OCI-LY7 (cell line): ENCODE measurements at regions not wholly inside any gene's neighbourhood (a gene's known extent, or its start where the extent isn't known, plus 50 kb on each side); places are given as distances from the start of the nearest gene placed in this dataset.

Experiments
- BruUV-seq: library from RNA; stranded (reverse); fragments of 400-500 nt; replicated peaks from 2 replicates; lab custom pipeline; 2021; lab: Mats Ljungman, UMichigan
- CTCF ChIA-PET: fragments of 300-600 bp; sonication (Branson Sonifier 250); formaldehyde crosslinking; loops from one replicate; lab custom pipeline; 2022; ENCODE audit warnings: antibody characterized with exemption; ENCODE audit not compliant: unreplicated experiment; lab: Charles Lee
- POLR2A ChIA-PET: fragments of 300-600 bp; sonication (Branson Sonifier 250); formaldehyde crosslinking; loops from one replicate; lab custom pipeline; 2022; ENCODE audit warnings: antibody characterized with exemption; lab: Charles Lee
- DNase-seq: peaks from one replicate; pipeline ENCODE4 v3.0.0-alpha.2; 2015; ENCODE audit warnings: low spot score
- H2AFZ ChIP-seq: fragments of 200-600 bp; sonication (generic), shearing (Covaris generic); 2 replicates; pipeline ENCODE4 v1.6.1; 2014; ENCODE audit warnings: mild to moderate bottlenecking, antibody characterized with exemption, low read length, moderate library complexity
- H3K27ac ChIP-seq: fragments of 200-600 bp; sonication (generic); 2 replicates; pipeline ENCODE4 v1.5.1; 2014; ENCODE audit warnings: mixed run types, low read depth, mild to moderate bottlenecking, moderate library complexity, low read length, inconsistent platforms; ENCODE audit not compliant: poor library complexity, severe bottlenecking
- H3K36me3 ChIP-seq: fragments of 200-600 bp; sonication (generic); 2 replicates; pipeline ENCODE4 v1.6.1; 2014; ENCODE audit warnings: mild to moderate bottlenecking, antibody characterized with exemption, low read length, moderate library complexity, mixed read lengths; ENCODE audit not compliant: insufficient read depth
- H3K4me1 ChIP-seq: fragments of 200-600 bp; sonication (generic); 2 replicates; pipeline ENCODE4 v1.5.1; 2014; ENCODE audit warnings: mild to moderate bottlenecking, low read length; ENCODE audit not compliant: insufficient read depth, poor library complexity, severe bottlenecking
- H3K4me2 ChIP-seq: fragments of 200-600 bp; sonication (generic); 2 replicates; pipeline ENCODE4 v1.6.1; 2014; ENCODE audit warnings: mild to moderate bottlenecking, low read length
- H3K4me3 ChIP-seq: fragments of 200-600 bp; sonication (generic); 2 replicates; pipeline ENCODE4 v1.5.1; 2014; ENCODE audit warnings: mild to moderate bottlenecking, low read depth, low read length; ENCODE audit not compliant: poor library complexity, severe bottlenecking
- H3K79me2 ChIP-seq: fragments of 200-600 bp; sonication (generic); 2 replicates; pipeline ENCODE4 v1.6.1; 2016; ENCODE audit warnings: low read depth, mild to moderate bottlenecking, low read length, moderate library complexity, mixed read lengths; ENCODE audit not compliant: insufficient read depth
- H3K9me2 ChIP-seq: fragments of 200-600 bp; sonication (generic); 2 replicates; pipeline ENCODE4 v1.6.1; 2016; ENCODE audit warnings: mild to moderate bottlenecking, low read length, mixed read lengths; ENCODE audit not compliant: insufficient read depth
- H3K9me3 ChIP-seq: fragments of 200-600 bp; sonication (generic); 2 replicates; pipeline ENCODE4 v1.6.1; 2014; ENCODE audit warnings: mild to moderate bottlenecking, mixed run types, low read length, mixed read lengths
- H4K20me1 ChIP-seq: fragments of 200-600 bp; sonication (generic); 2 replicates; pipeline ENCODE4 v1.6.1; 2014; ENCODE audit warnings: mild to moderate bottlenecking, antibody characterized with exemption, low read length, moderate library complexity, mixed read lengths; ENCODE audit not compliant: insufficient read depth
- CTCF ChIP-seq: fragments of 200-600 bp; sonication (generic); conservative IDR thresholded peaks from 2 replicates; pipeline ENCODE4 v1.5.1; 2014; ENCODE audit warnings: mild to moderate bottlenecking, antibody characterized with exemption, low read length, moderate library complexity, mixed read lengths
- EZH2phosphoT487 ChIP-seq: fragments of 200-600 bp; sonication (generic); IDR thresholded peaks from 2 replicates; pipeline ENCODE4 v1.6.1; 2018; ENCODE audit warnings: low read depth, borderline replicate concordance, mild to moderate bottlenecking, mixed run types, antibody characterized with exemption, low read length, moderate library complexity, mixed read lengths
- intact Hi-C: fragments of 100-400 bp; cut with micrococcal nuclease; formaldehyde crosslinking; loops from one replicate; pipeline ENCODE4 v1.10.0; 2022; ENCODE audit not compliant: unreplicated experiment

GRCh38 chrX:142804085-142804484 lies 221.6 kb upstream of the SPANXN4 start:
- Histone ChIP-seq H3K79me2 (no peaks in the 10 kb centered on the region), H3K4me3 (no peak overlapping the region), H3K36me3 (no peaks in the 10 kb centered on the region), H3K9me2 (no peaks in the 10 kb centered on the region), H3K9me3 (no peaks in the 10 kb centered on the region), H3K4me2 (no peak overlapping the region), H3K27ac (no peak overlapping the region), H2AFZ (no peak overlapping the region), H3K4me1 (no peaks in the 10 kb centered on the region), H4K20me1 (no peaks in the 10 kb centered on the region)
- POLR2A ChIA-PET, result no interaction called here
- no peak for DNase-seq
- CTCF ChIA-PET, result no interaction called here
- no peak for TF ChIP-seq EZH2phosphoT487
- peak; percentile 37; the same call in 1 of the 2 replicates for TF ChIP-seq CTCF
- no TSS peak for BruUV-seq
- intact Hi-C loops, result no loop called here

GRCh38 chrX:142819461-142819860 lies 206.3 kb upstream of the SPANXN4 start:
- H3K4me1 ChIP-seq, result no peaks in the 10 kb centered on the region
- H3K36me3 ChIP-seq, result no peaks in the 10 kb centered on the region
- no peak overlapping the region for H3K27ac ChIP-seq
- intact Hi-C loops, result no loop called here
- ChIA-PET CTCF (no interaction called here), POLR2A (interaction anchor here (0.7 kb wide), 1 partner anchor 371 kb away, joined by 4 read pairs; no protein-coding TSS in a partner anchor)
- H2AFZ ChIP-seq, result no peak overlapping the region
- no peak for DNase-seq
- no peaks in the 10 kb centered on the region for H3K79me2 ChIP-seq
- H3K9me2 ChIP-seq, result no peaks in the 10 kb centered on the region
- BruUV-seq, result no TSS peak
- H3K4me2 ChIP-seq, result no peak overlapping the region
- no peaks in the 10 kb centered on the region for H4K20me1 ChIP-seq
- no peak overlapping the region for H3K4me3 ChIP-seq
- H3K9me3 ChIP-seq, result no peaks in the 10 kb centered on the region
- no peak for TF ChIP-seq EZH2phosphoT487
- no peak for TF ChIP-seq CTCF

- CTCF ChIA-PET, result no interaction called here
- no peak overlapping the region for H3K27ac ChIP-seq
Observed at GRCh38 chrX:142828129-142828528, 197.6 kb upstream of the SPANXN4 start.

More at GRCh38 chrX:142828129-142828528, 197.6 kb upstream of the SPANXN4 start:
- H3K9me3 ChIP-seq, result no peaks in the 10 kb centered on the region
- no peaks in the 10 kb centered on the region for H3K79me2 ChIP-seq
- no peak for DNase-seq
- H3K4me1 ChIP-seq, result no peaks in the 10 kb centered on the region
- POLR2A ChIA-PET, result interaction anchor here (1.0 kb wide), 1 partner anchor 118 kb away, joined by 4 read pairs; no protein-coding TSS in a partner anchor
- intact Hi-C loops, result no loop called here
- BruUV-seq, result no TSS peak
- no peaks in the 10 kb centered on the region for H4K20me1 ChIP-seq
- no peak overlapping the region for H3K4me2 ChIP-seq
- H3K4me3 ChIP-seq, result no peak overlapping the region
- TF ChIP-seq EZH2phosphoT487, result no peak
- H2AFZ ChIP-seq, result no peak overlapping the region
- no peaks in the 10 kb centered on the region for H3K9me2 ChIP-seq
- no peaks in the 10 kb centered on the region for H3K36me3 ChIP-seq
